WTC11 (cell line): ENCODE measurements at regions not wholly inside any gene's neighbourhood (a gene's known extent, or its start where the extent isn't known, plus 50 kb on each side); places are given as distances from the start of the nearest gene placed in this dataset.

ENCODE experiments used
- ATAC-seq: fragments of 200-7000 bp; cut with Tn5 transposase; 2 replicates; pipeline ENCODE4 v1.10.0; 2021; ENCODE audit warnings: mild to moderate bottlenecking, moderate library complexity
- CTCF ChIA-PET: fragments of 300-600 bp; sonication (Branson Sonifier 250); formaldehyde crosslinking; loops from one replicate; lab custom pipeline; 2021; ENCODE audit warnings: antibody characterized with exemption; lab: Charles Lee
- POLR2A ChIA-PET: fragments of 350-600 bp; sonication (Branson Sonifier 250); formaldehyde crosslinking; loops from one replicate; lab custom pipeline; 2021; ENCODE audit warnings: antibody characterized with exemption; lab: Charles Lee
- DNase-seq: peaks from one replicate; pipeline ENCODE4 v3.0.0; 2021; ENCODE audit warnings: low spot score
- H3K27ac Mint-ChIP-seq: 2 replicates; pipeline ENCODE4 v1.8.0; 2021; ENCODE audit warnings: mixed read lengths
- H3K27me3 Mint-ChIP-seq: 2 replicates; pipeline ENCODE4 v1.8.0; 2021; ENCODE audit warnings: low read depth, mild to moderate bottlenecking, moderate library complexity, mixed read lengths
- H3K36me3 Mint-ChIP-seq: 2 replicates; pipeline ENCODE4 v1.8.0; 2021; ENCODE audit warnings: mixed read lengths
- H3K4me1 Mint-ChIP-seq: 2 replicates; pipeline ENCODE4 v1.8.0; 2022; ENCODE audit warnings: mixed read lengths
- H3K4me3 Mint-ChIP-seq: 2 replicates; pipeline ENCODE4 v1.8.0; 2021; ENCODE audit warnings: mild to moderate bottlenecking, moderate library complexity, mixed read lengths
- H3K9me3 Mint-ChIP-seq: 2 replicates; pipeline ENCODE4 v1.8.0; 2021; ENCODE audit warnings: mixed read lengths
- ATF2 ChIP-seq: sonication (generic); formaldehyde crosslinking; IDR thresholded peaks from 2 replicates; pipeline ENCODE4 v1.8.1; 2022; ENCODE audit warnings: low read depth, missing genetic modification reagents, borderline replicate concordance
- CTCF ChIP-seq: fragments of 200-600 bp; IDR thresholded peaks from 2 replicates; pipeline ENCODE4 v1.8.0; 2022; ENCODE audit warnings: antibody characterized with exemption
- E2F1 ChIP-seq: sonication (generic); formaldehyde crosslinking; IDR thresholded peaks from 2 replicates; pipeline ENCODE4 v1.8.0; 2022; ENCODE audit warnings: mild to moderate bottlenecking, missing genetic modification reagents
- E2F4 ChIP-seq: sonication (generic); formaldehyde crosslinking; IDR thresholded peaks from 2 replicates; pipeline ENCODE4 v1.8.1; 2022; ENCODE audit warnings: low read depth, mild to moderate bottlenecking, moderate library complexity, missing genetic modification reagents, borderline replicate concordance
- ESRRA ChIP-seq: sonication (generic); formaldehyde crosslinking; IDR thresholded peaks from 2 replicates; pipeline ENCODE4 v1.8.1; 2022; ENCODE audit warnings: mild to moderate bottlenecking, missing genetic modification reagents, borderline replicate concordance
- ETV6 ChIP-seq: sonication (generic); formaldehyde crosslinking; IDR thresholded peaks from 2 replicates; pipeline ENCODE4 v1.8.1; 2022; ENCODE audit warnings: mild to moderate bottlenecking, missing genetic modification reagents
- FOXJ3 ChIP-seq: sonication (generic); formaldehyde crosslinking; IDR thresholded peaks from 2 replicates; pipeline ENCODE4 v1.9.0; 2021; ENCODE audit warnings: missing genetic modification reagents, mild to moderate bottlenecking, borderline replicate concordance
- GABPB1 ChIP-seq: sonication (generic); formaldehyde crosslinking; IDR thresholded peaks from 2 replicates; pipeline ENCODE4 v1.8.1; 2023; ENCODE audit warnings: mild to moderate bottlenecking, missing genetic modification reagents
- IRF2 ChIP-seq: sonication (generic); formaldehyde crosslinking; IDR thresholded peaks from 2 replicates; pipeline ENCODE4 v1.8.0; 2022; ENCODE audit warnings: low read depth, missing genetic modification reagents, borderline replicate concordance
- MAX ChIP-seq: sonication (generic); formaldehyde crosslinking; IDR thresholded peaks from 2 replicates; pipeline ENCODE4 v1.8.0; 2022; ENCODE audit warnings: mild to moderate bottlenecking, missing genetic modification reagents
- MLX ChIP-seq: sonication (generic); formaldehyde crosslinking; IDR thresholded peaks from 2 replicates; pipeline ENCODE4 v1.8.1; 2023; ENCODE audit warnings: mild to moderate bottlenecking, missing genetic modification reagents, moderate library complexity
- NR2C2 ChIP-seq: sonication (generic); formaldehyde crosslinking; IDR thresholded peaks from 2 replicates; pipeline ENCODE4 v1.8.0; 2022; ENCODE audit warnings: mild to moderate bottlenecking, missing genetic modification reagents
- OVOL2 ChIP-seq: fragments of 250-450 bp; sonication (Bioruptor Pico); IDR thresholded peaks from 2 replicates; pipeline ENCODE4 v1.9.0; 2021; ENCODE audit warnings: mild to moderate bottlenecking, borderline replicate concordance
- PRDM15 ChIP-seq: sonication (generic); formaldehyde crosslinking; IDR thresholded peaks from 2 replicates; pipeline ENCODE4 v1.8.0; 2022; ENCODE audit warnings: missing genetic modification reagents
- SMAD4 ChIP-seq: sonication (generic); formaldehyde crosslinking; IDR thresholded peaks from 2 replicates; pipeline ENCODE4 v1.8.0; 2022; ENCODE audit warnings: mild to moderate bottlenecking, missing genetic modification reagents
- TCF7 ChIP-seq: sonication (generic); formaldehyde crosslinking; IDR thresholded peaks from 2 replicates; pipeline ENCODE4 v1.8.0; 2022; ENCODE audit warnings: mild to moderate bottlenecking, low read depth, missing genetic modification reagents, moderate library complexity
- TEAD1 ChIP-seq: sonication (generic); formaldehyde crosslinking; IDR thresholded peaks from 2 replicates; pipeline ENCODE4 v1.8.0; 2022; ENCODE audit warnings: mild to moderate bottlenecking, missing genetic modification reagents
- TP53 ChIP-seq: sonication (generic); formaldehyde crosslinking; IDR thresholded peaks from 2 replicates; pipeline ENCODE4 v1.8.1; 2023; ENCODE audit warnings: mild to moderate bottlenecking, missing genetic modification reagents
- ZNF232 ChIP-seq: sonication (generic); formaldehyde crosslinking; IDR thresholded peaks from 2 replicates; pipeline ENCODE4 v1.8.0; 2022; ENCODE audit warnings: mild to moderate bottlenecking, missing genetic modification reagents
- ZSCAN18 ChIP-seq: fragments of 250-450 bp; sonication (Bioruptor Pico); IDR thresholded peaks from 2 replicates; pipeline ENCODE4 v2.1.2; 2022; ENCODE audit warnings: mild to moderate bottlenecking, moderate library complexity

GRCh38 chr15:49747340-49747739 lies 126.5 kb downstream of the DTWD1 start (continued):
- no peak for TF ChIP-seq TCF7 (CRISPR knock-in tag)
- no peak for TF ChIP-seq ZSCAN18
- TF ChIP-seq SMAD4 (CRISPR knock-in tag) = no peak
- TF ChIP-seq ETV6 (CRISPR knock-in tag) = no peak
- no peak for TF ChIP-seq ESRRA
- TF ChIP-seq FOXJ3 (CRISPR knock-in tag) = no peak
- no peak for TF ChIP-seq IRF2 (CRISPR knock-in tag)
- no peak for TF ChIP-seq CTCF
- TF ChIP-seq NR2C2 (CRISPR knock-in tag) = no peak
- TF ChIP-seq TP53 (CRISPR knock-in tag) = no peak

GRCh38 chr15:49748791-49749190 lies 127.9 kb downstream of the DTWD1 start:
- no peaks in the 10 kb centered on the region for H3K27me3 Mint-ChIP-seq
- no peaks in the 10 kb centered on the region for H3K36me3 Mint-ChIP-seq
- DNase-seq = no peak
- no peak overlapping the region for H3K27ac Mint-ChIP-seq
- no peak for TF ChIP-seq MAX (CRISPR knock-in tag)
- no peak for TF ChIP-seq MLX
- CTCF ChIA-PET = no interaction called here
- H3K4me1 Mint-ChIP-seq = no peaks in the 10 kb centered on the region
- peaks cover 5% of the 10 kb centered on the region for H3K9me3 Mint-ChIP-seq
- POLR2A ChIA-PET = no interaction called here
- no peak for ATAC-seq
- no peak overlapping the region for H3K4me3 Mint-ChIP-seq

GRCh38 chr15:49750553-49750952 lies 129.7 kb downstream of the DTWD1 start:
- TF ChIP-seq OVOL2 (CRISPR knock-in tag) (no peak), E2F4 (no peak), E2F1 (CRISPR knock-in tag) (no peak), GABPB1 (CRISPR knock-in tag) (no peak), TCF7 (CRISPR knock-in tag) (no peak), ZNF232 (CRISPR knock-in tag) (no peak), TEAD1 (CRISPR knock-in tag) (no peak), ATF2 (CRISPR knock-in tag) (no peak), PRDM15 (CRISPR knock-in tag) (no peak)
- DNase-seq (no peak), ATAC-seq (no peak)
- Mint-ChIP-seq H3K36me3 (no peaks in the 10 kb centered on the region), H3K27me3 (no peaks in the 10 kb centered on the region), H3K4me1 (no peaks in the 10 kb centered on the region), H3K27ac (no peak overlapping the region), H3K4me3 (no peak overlapping the region), H3K9me3 (peaks cover 5% of the 10 kb centered on the region)
- ChIA-PET POLR2A (no interaction called here), CTCF (no interaction called here)
